ENCODE measurements at regions not wholly inside any gene's neighbourhood (a gene's known extent, or its start where the extent isn't known, plus 50 kb on each side); places are given as distances from the start of the nearest gene placed in this dataset.

DNA sequence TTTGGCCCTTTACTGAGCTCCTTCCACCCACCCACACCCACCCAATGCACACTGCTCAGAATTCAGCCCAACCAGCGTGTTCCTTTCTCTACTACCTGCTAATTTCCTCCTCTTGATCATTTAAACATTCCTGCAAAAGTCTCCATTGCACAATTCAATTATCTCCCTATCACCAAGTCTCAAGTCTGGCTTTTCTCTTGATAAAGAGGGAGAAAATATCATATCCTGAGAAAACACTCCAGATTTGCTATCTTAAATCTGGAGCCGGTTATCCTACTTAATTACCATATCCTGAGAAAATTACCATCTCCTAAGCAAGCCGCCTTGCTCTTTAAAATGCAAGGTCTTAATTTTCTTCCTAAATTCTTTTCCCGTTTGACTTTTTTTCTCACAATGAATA is 505.5 kb downstream of the XPNPEP1 start:
- TF ChIP-seq, protein P1, sequence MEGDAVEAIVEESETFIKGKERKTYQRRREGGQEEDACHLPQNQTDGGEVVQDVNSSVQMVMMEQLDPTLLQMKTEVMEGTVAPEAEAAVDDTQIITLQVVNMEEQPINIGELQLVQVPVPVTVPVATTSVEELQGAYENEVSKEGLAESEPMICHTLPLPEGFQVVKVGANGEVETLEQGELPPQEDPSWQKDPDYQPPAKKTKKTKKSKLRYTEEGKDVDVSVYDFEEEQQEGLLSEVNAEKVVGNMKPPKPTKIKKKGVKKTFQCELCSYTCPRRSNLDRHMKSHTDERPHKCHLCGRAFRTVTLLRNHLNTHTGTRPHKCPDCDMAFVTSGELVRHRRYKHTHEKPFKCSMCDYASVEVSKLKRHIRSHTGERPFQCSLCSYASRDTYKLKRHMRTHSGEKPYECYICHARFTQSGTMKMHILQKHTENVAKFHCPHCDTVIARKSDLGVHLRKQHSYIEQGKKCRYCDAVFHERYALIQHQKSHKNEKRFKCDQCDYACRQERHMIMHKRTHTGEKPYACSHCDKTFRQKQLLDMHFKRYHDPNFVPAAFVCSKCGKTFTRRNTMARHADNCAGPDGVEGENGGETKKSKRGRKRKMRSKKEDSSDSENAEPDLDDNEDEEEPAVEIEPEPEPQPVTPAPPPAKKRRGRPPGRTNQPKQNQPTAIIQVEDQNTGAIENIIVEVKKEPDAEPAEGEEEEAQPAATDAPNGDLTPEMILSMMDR (conservative IDR thresholded peaks at IDR 0.05 in 1 of 2, IDR thresholded peaks at IDR 0.05 in 1 of 2; ENCODE audit: extremely low read depth in 1 of 2, insufficient read depth in 1 of 2, low read depth in 1 of 2, low read length in 2 of 2): no peak
- no peak for TF ChIP-seq EZH2 (IDR thresholded peaks at IDR 0.05; ENCODE audit: borderline replicate concordance, low read length)
